ENCODE measurements at regions not wholly inside any gene's neighbourhood (a gene's known extent, or its start where the extent isn't known, plus 50 kb on each side); places are given as distances from the start of the nearest gene placed in this dataset.

GRCh38 chr20:60294632-60295031, 336.4 kb downstream of the CDH26 start:
- DNase-seq, result no peak

- DNase-seq, result no peak
Observed at GRCh38 chr20:60295214-60295613, 337.0 kb downstream of the CDH26 start.

- DNase-seq, result no peak
Observed at GRCh38 chr20:60297649-60298048, 339.4 kb downstream of the CDH26 start.

- DNase-seq, result no peak
Observed at GRCh38 chr20:60298647-60299046, 340.4 kb downstream of the CDH26 start.

GRCh38 chr20:60299951-60300350, 341.7 kb downstream of the CDH26 start:
- DNase-seq, result no peak

- DNase-seq, result no peak
Observed at GRCh38 chr20:60300374-60300773, 342.2 kb downstream of the CDH26 start.

GRCh38 chr20:60302875-60303274, 344.7 kb downstream of the CDH26 start:
- no peak for DNase-seq

- DNase-seq, result no peak
Observed at GRCh38 chr20:60304026-60304590, 345.9 kb downstream of the CDH26 start.

- DNase-seq, result no peak
Observed at GRCh38 chr20:60304931-60305330, 346.7 kb downstream of the CDH26 start.

- no peak for DNase-seq
Observed at GRCh38 chr20:60306105-60306504, 347.9 kb downstream of the CDH26 start.

GRCh38 chr20:60306551-60306950, 348.3 kb downstream of the CDH26 start:
- no peak for DNase-seq

- no peak for DNase-seq
Observed at GRCh38 chr20:60310560-60311349, 352.5 kb downstream of the CDH26 start.

GRCh38 chr20:60313191-60313590, 355.0 kb downstream of the CDH26 start:
- no peak for DNase-seq

- DNase-seq, result no peak
Observed at GRCh38 chr20:60313614-60314013, 355.4 kb downstream of the CDH26 start.

GRCh38 chr20:60314727-60315126, 356.5 kb downstream of the CDH26 start:
- no peak for DNase-seq

GRCh38 chr20:60316476-60317158, 358.4 kb downstream of the CDH26 start:
- DNase-seq, result no peak

GRCh38 chr20:60317401-60317800, 359.2 kb downstream of the CDH26 start:
- DNase-seq, result no peak

GRCh38 chr20:60321601-60322000, 363.4 kb downstream of the CDH26 start:
- DNase-seq, result no peak

GRCh38 chr20:60326821-60327220, 368.6 kb downstream of the CDH26 start:
- no peak for DNase-seq

- no peak for DNase-seq
Observed at GRCh38 chr20:60327971-60328660, 369.9 kb downstream of the CDH26 start.

GRCh38 chr20:60330461-60330860, 372.2 kb downstream of the CDH26 start:
- DNase-seq, result no peak

GRCh38 chr20:60331688-60332300, 373.6 kb downstream of the CDH26 start:
- no peak for DNase-seq

- no peak for DNase-seq
Observed at GRCh38 chr20:60332523-60332922, 374.3 kb downstream of the CDH26 start.

All from NCI-H1694 (cell line).